GM19372 (cell line): ENCODE measurements at regions not wholly inside any gene's neighbourhood (a gene's known extent, or its start where the extent isn't known, plus 50 kb on each side); places are given as distances from the start of the nearest gene placed in this dataset.

Experiments used
- ATAC-seq: cut with Tn5 transposase; IDR thresholded peaks from one replicate; pipeline ENCODE4 v1.9.1; 2021; ENCODE audit warnings: mild to moderate bottlenecking, low read depth, moderate library complexity; ENCODE audit not compliant: unreplicated experiment

DNA sequence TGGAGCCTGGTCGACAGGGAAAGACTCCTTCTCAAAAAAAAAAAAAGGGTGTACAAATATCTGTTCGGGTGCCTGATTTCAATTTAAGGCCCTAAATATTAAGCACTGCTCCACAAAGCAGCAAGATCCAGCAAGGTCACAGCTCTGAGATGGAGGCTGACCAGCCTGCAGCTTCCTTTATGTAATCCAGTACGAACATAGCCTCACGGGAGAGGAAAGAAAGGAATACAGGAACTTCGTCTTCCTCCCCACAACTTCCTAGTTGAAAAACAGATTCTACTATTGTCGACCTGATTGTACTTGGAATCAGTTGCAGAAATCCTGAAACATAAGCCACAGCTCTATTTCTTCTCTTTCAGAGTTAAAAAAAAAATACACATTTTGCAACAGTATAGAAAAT lies 53.5 kb upstream of the TBC1D9 start:
- ATAC-seq = no peak

DNA sequence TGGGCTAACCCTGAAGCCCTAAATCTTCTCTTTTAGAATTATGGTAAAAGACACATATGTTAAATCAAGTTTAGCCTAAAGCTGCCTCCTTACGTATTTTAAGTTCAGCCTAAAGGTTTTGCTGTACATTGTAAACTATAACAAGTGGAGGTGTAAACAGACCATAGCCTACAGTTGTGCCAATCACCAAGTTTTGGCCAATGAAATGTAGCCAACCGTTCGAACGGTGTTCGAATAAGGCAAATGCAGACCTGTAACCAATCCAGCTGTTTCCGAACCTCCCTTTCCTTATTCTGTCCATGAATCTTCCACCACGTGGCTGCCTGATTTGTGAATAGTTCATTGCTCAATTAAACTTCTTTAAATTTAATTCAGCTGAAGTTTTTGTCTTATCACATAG lies 52.1 kb upstream of the TBC1D9 start:
- peak; percentile 6 for ATAC-seq

DNA sequence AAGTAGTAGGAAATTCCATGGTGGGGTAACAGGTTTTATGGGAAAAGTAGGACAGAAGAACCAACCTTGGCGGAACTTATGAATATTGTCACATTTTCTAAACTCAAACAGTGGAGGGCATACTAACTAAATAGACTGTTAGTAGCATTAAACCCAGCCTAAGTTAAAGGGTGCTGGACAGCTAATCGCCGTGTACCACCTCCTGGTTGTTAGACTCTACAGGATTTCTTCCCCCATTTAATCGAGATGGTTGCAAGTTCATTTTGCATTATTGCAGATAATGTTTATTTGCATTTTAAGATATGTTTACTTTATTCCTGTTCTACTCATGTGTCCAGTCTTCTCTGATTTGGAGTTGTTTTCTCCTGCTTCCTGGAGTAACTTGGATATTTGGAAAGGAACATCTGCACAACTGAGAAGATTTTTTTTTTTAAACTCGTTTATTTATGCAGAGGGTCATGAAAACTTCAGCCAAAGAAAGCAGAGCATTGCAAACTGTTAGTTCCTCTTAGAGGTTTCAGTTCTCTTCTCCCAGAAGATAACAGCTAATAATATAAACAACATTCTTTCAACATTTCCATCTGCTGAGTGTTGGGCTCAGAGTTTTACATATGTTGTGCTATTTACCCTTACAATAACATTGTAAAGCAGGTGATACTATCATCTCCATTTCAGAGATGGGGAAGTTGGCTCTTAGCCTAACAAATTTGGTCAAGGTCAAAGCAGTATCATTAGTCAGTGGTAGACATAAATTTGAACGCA lies 51.5 kb upstream of the TBC1D9 start:
- peak; percentile 88 for ATAC-seq

DNA sequence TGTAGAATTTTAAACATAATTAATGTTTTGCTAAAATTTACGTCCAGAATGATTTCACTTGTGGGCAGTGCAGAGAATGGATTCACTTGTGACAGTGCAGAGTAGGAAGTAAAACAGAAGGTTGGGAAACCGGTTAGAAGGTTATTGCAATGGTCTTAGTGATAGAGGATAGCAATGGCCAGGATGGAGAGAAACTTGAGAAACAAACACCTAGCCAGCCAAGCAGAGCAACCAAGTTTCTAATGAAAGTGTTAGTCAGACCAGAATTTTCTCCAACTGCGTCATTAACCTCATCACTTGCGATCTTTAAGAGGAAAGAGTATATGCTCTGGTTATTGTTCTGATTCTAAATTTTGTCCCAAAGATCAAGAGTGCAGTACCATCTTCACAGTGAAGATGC lies 50.0 kb upstream of the TBC1D9 start:
- ATAC-seq = peak; percentile 45
